PFSK-1 (cell line): ENCODE measurements at regions not wholly inside any gene's neighbourhood (a gene's known extent, or its start where the extent isn't known, plus 50 kb on each side); places are given as distances from the start of the nearest gene placed in this dataset.

ENCODE experiments used
- FOXP2 ChIP-seq: optimal IDR thresholded peaks from 2 replicates; pipeline ENCODE3; 2011; ENCODE audit warnings: borderline replicate concordance, control low read depth, inconsistent platforms; ENCODE audit not compliant: insufficient read depth; ENCODE audit errors: extremely low read length, extremely low read depth
- POLR2AphosphoS5 ChIP-seq: IDR thresholded peaks from 2 replicates; pipeline ENCODE4 v1.6.1; 2012; ENCODE audit warnings: low read depth, mild to moderate bottlenecking, control low read depth, low read length, moderate library complexity
- SIN3A ChIP-seq: IDR thresholded peaks from 2 replicates; pipeline ENCODE4 v1.6.1; 2012; ENCODE audit warnings: mild to moderate bottlenecking, low read length, moderate library complexity, borderline replicate concordance; ENCODE audit not compliant: insufficient read depth
- TAF1 ChIP-seq: IDR thresholded peaks from 2 replicates; pipeline ENCODE4 v1.6.1; 2012; ENCODE audit warnings: low read length, control low read depth, borderline replicate concordance; ENCODE audit not compliant: insufficient read depth
- TF ChIP-seq, protein P1 (sequence below), 2 experiments: IDR thresholded peaks; 2 replicates each; pipeline versions ENCODE4 v1.6.1 to v1.8.0; 2011 to 2012; ENCODE audit warnings: low read depth in 2 of 2, low read length in 2 of 2, control low read depth in 1 of 2, inconsistent platforms in 1 of 2, mild to moderate bottlenecking in 1 of 2, moderate library complexity in 1 of 2; ENCODE audit not compliant: insufficient read depth in 1 of 2

DNA sequence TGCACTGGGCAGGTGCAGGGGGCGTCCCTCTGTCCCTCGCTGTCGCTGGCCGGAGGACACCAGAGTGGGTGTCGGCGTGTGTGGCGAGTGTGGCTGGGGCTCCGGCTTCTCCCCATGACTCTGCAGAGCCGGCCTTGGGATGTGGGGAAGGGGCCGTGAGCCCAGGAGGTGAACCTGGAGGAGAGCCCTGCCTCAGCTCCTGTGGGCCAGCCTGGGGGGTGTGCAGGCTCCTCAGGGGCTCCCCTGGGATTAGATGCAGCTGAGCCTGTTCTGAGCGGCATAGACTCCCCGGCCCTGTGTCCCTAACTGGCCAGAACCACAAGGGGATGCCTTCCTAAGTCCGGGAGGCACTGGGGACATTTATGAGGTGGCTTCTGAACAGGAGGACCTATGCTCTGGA lies 73.2 kb upstream of the GATA5 start:
- TF ChIP-seq, protein P1, sequence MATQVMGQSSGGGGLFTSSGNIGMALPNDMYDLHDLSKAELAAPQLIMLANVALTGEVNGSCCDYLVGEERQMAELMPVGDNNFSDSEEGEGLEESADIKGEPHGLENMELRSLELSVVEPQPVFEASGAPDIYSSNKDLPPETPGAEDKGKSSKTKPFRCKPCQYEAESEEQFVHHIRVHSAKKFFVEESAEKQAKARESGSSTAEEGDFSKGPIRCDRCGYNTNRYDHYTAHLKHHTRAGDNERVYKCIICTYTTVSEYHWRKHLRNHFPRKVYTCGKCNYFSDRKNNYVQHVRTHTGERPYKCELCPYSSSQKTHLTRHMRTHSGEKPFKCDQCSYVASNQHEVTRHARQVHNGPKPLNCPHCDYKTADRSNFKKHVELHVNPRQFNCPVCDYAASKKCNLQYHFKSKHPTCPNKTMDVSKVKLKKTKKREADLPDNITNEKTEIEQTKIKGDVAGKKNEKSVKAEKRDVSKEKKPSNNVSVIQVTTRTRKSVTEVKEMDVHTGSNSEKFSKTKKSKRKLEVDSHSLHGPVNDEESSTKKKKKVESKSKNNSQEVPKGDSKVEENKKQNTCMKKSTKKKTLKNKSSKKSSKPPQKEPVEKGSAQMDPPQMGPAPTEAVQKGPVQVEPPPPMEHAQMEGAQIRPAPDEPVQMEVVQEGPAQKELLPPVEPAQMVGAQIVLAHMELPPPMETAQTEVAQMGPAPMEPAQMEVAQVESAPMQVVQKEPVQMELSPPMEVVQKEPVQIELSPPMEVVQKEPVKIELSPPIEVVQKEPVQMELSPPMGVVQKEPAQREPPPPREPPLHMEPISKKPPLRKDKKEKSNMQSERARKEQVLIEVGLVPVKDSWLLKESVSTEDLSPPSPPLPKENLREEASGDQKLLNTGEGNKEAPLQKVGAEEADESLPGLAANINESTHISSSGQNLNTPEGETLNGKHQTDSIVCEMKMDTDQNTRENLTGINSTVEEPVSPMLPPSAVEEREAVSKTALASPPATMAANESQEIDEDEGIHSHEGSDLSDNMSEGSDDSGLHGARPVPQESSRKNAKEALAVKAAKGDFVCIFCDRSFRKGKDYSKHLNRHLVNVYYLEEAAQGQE (IDR thresholded peaks at IDR 0.05; ENCODE audit: insufficient read depth in 1 of 2, low read depth in 2 of 2, low read length in 2 of 2) = no peak
- no peak for TF ChIP-seq TAF1
- no peak for TF ChIP-seq SIN3A
- no peak for TF ChIP-seq POLR2AphosphoS5
- no peak for TF ChIP-seq FOXP2

GRCh38 chr20:62549499-62550086 lies 73.8 kb upstream of the GATA5 start:
- no peak for TF ChIP-seq TAF1
- no peak for TF ChIP-seq SIN3A
- TF ChIP-seq POLR2AphosphoS5 = no peak

DNA sequence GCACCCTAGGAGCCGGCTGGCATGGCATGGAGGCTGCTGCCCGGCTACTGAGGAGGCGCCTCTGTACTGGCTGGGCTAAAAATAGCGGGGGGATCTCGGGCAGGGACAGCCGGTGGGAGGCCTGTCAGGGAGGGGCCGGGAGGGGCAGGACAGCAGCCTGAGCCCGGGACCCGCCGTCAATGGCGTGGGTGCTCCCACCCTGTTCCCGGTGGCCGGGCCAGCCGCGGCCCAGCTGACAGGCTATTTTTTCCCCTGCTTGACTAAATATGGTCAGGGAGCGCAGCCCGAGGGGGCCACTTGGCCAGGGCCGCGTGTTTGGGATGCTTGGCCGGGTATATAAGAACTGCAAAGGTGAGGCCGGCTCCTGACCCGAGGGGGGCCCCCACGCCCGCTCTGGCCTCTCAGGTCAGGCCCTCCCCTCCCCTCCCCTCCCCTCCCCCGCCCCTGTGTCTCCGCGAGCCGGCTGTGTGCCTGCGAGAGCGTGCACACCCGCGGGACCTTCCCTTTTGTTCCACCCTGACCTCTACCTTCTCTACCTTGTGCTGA lies 74.4 kb upstream of the GATA5 start:
- TF ChIP-seq POLR2AphosphoS5 = no peak
- no peak for TF ChIP-seq FOXP2
- no peak for TF ChIP-seq SIN3A
- TF ChIP-seq, protein P1 (IDR thresholded peaks at IDR 0.05; ENCODE audit: insufficient read depth in 1 of 2, low read depth in 2 of 2, low read length in 2 of 2) = no peak
- TF ChIP-seq TAF1 = no peak

- TF ChIP-seq TAF1 (no peak), SIN3A (no peak), FOXP2 (no peak), POLR2AphosphoS5 (no peak)
- TF ChIP-seq, protein P1 (IDR thresholded peaks at IDR 0.05; ENCODE audit: insufficient read depth in 1 of 2, low read depth in 2 of 2, low read length in 2 of 2) = no peak
Observed at GRCh38 chr20:62551407-62552323, 75.9 kb upstream of the GATA5 start.

DNA sequence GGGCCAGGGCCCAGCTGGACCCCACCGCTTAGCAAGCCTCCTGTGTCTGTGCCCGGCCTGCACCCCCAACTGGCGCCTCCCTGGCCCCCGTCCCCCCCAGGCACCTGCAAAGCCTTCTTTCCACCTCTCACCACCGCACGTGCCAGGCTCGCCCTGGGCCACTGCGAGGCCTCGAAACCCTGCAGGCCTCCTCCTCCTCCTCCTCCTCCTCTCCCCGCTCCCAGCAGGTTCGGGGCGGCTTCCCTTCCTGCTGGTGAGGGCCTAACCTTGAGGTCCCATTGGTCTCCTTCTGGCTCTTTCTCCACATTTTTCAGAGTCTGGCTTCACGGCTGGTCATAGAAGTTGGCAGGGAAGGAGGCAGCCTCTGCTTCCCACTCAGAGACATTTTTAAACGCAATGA lies 76.8 kb upstream of the GATA5 start:
- no peak for TF ChIP-seq SIN3A
- no peak for TF ChIP-seq FOXP2
- no peak for TF ChIP-seq POLR2AphosphoS5
- TF ChIP-seq TAF1 = no peak
- TF ChIP-seq, protein P1 (IDR thresholded peaks at IDR 0.05; ENCODE audit: insufficient read depth in 1 of 2, low read depth in 2 of 2, low read length in 2 of 2) = no peak
